ENCODE measurements at regions not wholly inside any gene's neighbourhood (a gene's known extent, or its start where the extent isn't known, plus 50 kb on each side); places are given as distances from the start of the nearest gene placed in this dataset.

DNA sequence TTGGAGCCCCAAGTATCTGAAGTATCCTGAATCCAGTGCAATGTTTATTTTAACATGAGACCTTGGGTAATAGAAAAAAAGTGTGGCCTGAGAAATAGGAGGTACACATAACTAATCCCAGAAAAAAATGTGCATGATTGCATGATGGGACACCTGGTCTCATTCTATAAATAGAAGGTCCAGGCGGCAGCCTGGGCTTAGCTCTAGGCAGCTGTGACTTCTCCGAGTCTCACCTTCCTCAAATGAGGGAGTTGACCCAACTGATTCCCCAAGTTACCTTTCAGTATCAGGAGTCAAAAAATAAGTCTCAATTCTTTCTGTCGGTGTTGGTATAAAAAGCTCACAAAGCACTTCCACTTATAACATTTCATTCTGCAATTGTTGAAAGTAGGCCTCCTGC lies 65.9 kb upstream of the CCDC190 start:
- DNase-seq (ENCODE audit: low spot score): no peak
- Histone ChIP-seq H2AK5ac (ENCODE audit: low read depth, low read length) (no peak overlapping the region), H3K23ac (ENCODE audit: low read depth, low read length, poor library complexity) (no peak overlapping the region), H3K4me2 (ENCODE audit: insufficient read depth, low read length, poor library complexity, severe bottlenecking) (no peak overlapping the region), H3K4ac (ENCODE audit: low read length) (no peak overlapping the region), H3K18ac (ENCODE audit: low read length) (no peak overlapping the region), H3K79me1 (ENCODE audit: low read depth, low read length) (no peaks in the 10 kb centered on the region), H3K9me3 (replicated peaks in 1 of 2; ENCODE audit: control insufficient read depth in 2 of 2, insufficient read depth in 1 of 2, low read depth in 1 of 2, low read length in 2 of 2) (no peaks in the 10 kb centered on the region), H3K9ac (ENCODE audit: low read depth, low read length, poor library complexity) (no peak overlapping the region), H4K8ac (ENCODE audit: low read depth, low read length) (no peak overlapping the region), H3K4me1 (ENCODE audit: control insufficient read depth in 2 of 2, insufficient read depth in 1 of 2, low read depth in 1 of 2, low read length in 2 of 2) (no peaks in the 10 kb centered on the region), H2BK12ac (ENCODE audit: low read length) (no peak overlapping the region), H2BK15ac (ENCODE audit: low read length) (no peak overlapping the region), H4K91ac (ENCODE audit: low read depth, low read length, poor library complexity) (no peak overlapping the region), H2AFZ (ENCODE audit: low read length) (no peak overlapping the region), H3K4me3 (ENCODE audit: low read length in 2 of 2) (no peak overlapping the region), H2BK5ac (ENCODE audit: low read length) (no peak overlapping the region), H3K14ac (ENCODE audit: low read length) (no peak overlapping the region), H2BK120ac (ENCODE audit: low read depth, low read length) (no peak overlapping the region), H3K36me3 (replicated peaks in 1 of 2; ENCODE audit: control insufficient read depth in 2 of 2, insufficient read depth in 2 of 2, low read length in 2 of 2) (no peaks in the 10 kb centered on the region), H3K27me3 (ENCODE audit: control insufficient read depth in 3 of 3, insufficient read depth in 3 of 3, low read depth in 1 of 3, low read length in 3 of 3) (no peaks in the 10 kb centered on the region), H3K27ac (replicated peaks; ENCODE audit: low read length) (no peak overlapping the region)
- WGBS, 2 donors (ENCODE audit: extremely low coverage in 2 of 2, insufficient read length in 2 of 2, insufficient replicate concordance in 1 of 2): no CpG with 5 or more reads among the region's 3 CpGs

GRCh38 chr1:162924179-162924578 lies 63.2 kb upstream of the CCDC190 start:
- Histone ChIP-seq H3K4me1 (ENCODE audit: control insufficient read depth in 2 of 2, insufficient read depth in 1 of 2, low read depth in 1 of 2, low read length in 2 of 2) (no peaks in the 10 kb centered on the region), H3K23ac (ENCODE audit: low read depth, low read length, poor library complexity) (no peak overlapping the region), H3K4me2 (ENCODE audit: insufficient read depth, low read length, poor library complexity, severe bottlenecking) (no peak overlapping the region), H4K91ac (ENCODE audit: low read depth, low read length, poor library complexity) (no peak overlapping the region), H2BK15ac (ENCODE audit: low read length) (no peak overlapping the region), H3K4me3 (ENCODE audit: low read length in 2 of 2) (no peak overlapping the region), H3K4ac (ENCODE audit: low read length) (no peak overlapping the region), H2AK5ac (ENCODE audit: low read depth, low read length) (no peak overlapping the region), H3K27me3 (ENCODE audit: control insufficient read depth in 3 of 3, insufficient read depth in 3 of 3, low read depth in 1 of 3, low read length in 3 of 3) (no peaks in the 10 kb centered on the region), H2BK12ac (ENCODE audit: low read length) (no peak overlapping the region), H3K36me3 (replicated peaks in 1 of 2; ENCODE audit: control insufficient read depth in 2 of 2, insufficient read depth in 2 of 2, low read length in 2 of 2) (no peaks in the 10 kb centered on the region), H3K27ac (replicated peaks; ENCODE audit: low read length) (no peak overlapping the region), H2BK120ac (ENCODE audit: low read depth, low read length) (no peak overlapping the region), H2AFZ (ENCODE audit: low read length) (no peak overlapping the region), H2BK5ac (ENCODE audit: low read length) (no peak overlapping the region), H3K9me3 (replicated peaks in 1 of 2; ENCODE audit: control insufficient read depth in 2 of 2, insufficient read depth in 1 of 2, low read depth in 1 of 2, low read length in 2 of 2) (no peaks in the 10 kb centered on the region), H3K18ac (ENCODE audit: low read length) (no peak overlapping the region), H4K8ac (ENCODE audit: low read depth, low read length) (no peak overlapping the region), H3K79me1 (ENCODE audit: low read depth, low read length) (no peaks in the 10 kb centered on the region), H3K14ac (ENCODE audit: low read length) (no peak overlapping the region), H3K9ac (ENCODE audit: low read depth, low read length, poor library complexity) (no peak overlapping the region)
- no peak for DNase-seq (ENCODE audit: low spot score)
- no CpG with 5 or more reads among the region's 2 CpGs for WGBS, 2 donors (ENCODE audit: extremely low coverage in 2 of 2, insufficient read length in 2 of 2, insufficient replicate concordance in 1 of 2)

- Histone ChIP-seq H3K14ac (ENCODE audit: low read length) (no peak overlapping the region), H2BK12ac (ENCODE audit: low read length) (no peak overlapping the region), H4K8ac (ENCODE audit: low read depth, low read length) (no peak overlapping the region), H3K36me3 (replicated peaks in 1 of 2; ENCODE audit: control insufficient read depth in 2 of 2, insufficient read depth in 2 of 2, low read length in 2 of 2) (no peaks in the 10 kb centered on the region), H3K79me1 (ENCODE audit: low read depth, low read length) (no peaks in the 10 kb centered on the region), H3K4ac (ENCODE audit: low read length) (no peak overlapping the region), H4K91ac (ENCODE audit: low read depth, low read length, poor library complexity) (no peak overlapping the region), H2AFZ (ENCODE audit: low read length) (no peak overlapping the region), H3K9ac (ENCODE audit: low read depth, low read length, poor library complexity) (no peak overlapping the region), H3K27me3 (ENCODE audit: control insufficient read depth in 3 of 3, insufficient read depth in 3 of 3, low read depth in 1 of 3, low read length in 3 of 3) (no peaks in the 10 kb centered on the region), H3K27ac (replicated peaks; ENCODE audit: low read length) (no peak overlapping the region), H2AK5ac (ENCODE audit: low read depth, low read length) (no peak overlapping the region), H2BK120ac (ENCODE audit: low read depth, low read length) (no peak overlapping the region), H3K23ac (ENCODE audit: low read depth, low read length, poor library complexity) (no peak overlapping the region), H3K18ac (ENCODE audit: low read length) (no peak overlapping the region), H3K4me3 (ENCODE audit: low read length in 2 of 2) (no peak overlapping the region), H2BK15ac (ENCODE audit: low read length) (no peak overlapping the region), H3K4me1 (ENCODE audit: control insufficient read depth in 2 of 2, insufficient read depth in 1 of 2, low read depth in 1 of 2, low read length in 2 of 2) (no peaks in the 10 kb centered on the region), H3K4me2 (ENCODE audit: insufficient read depth, low read length, poor library complexity, severe bottlenecking) (no peak overlapping the region), H3K9me3 (replicated peaks in 1 of 2; ENCODE audit: control insufficient read depth in 2 of 2, insufficient read depth in 1 of 2, low read depth in 1 of 2, low read length in 2 of 2) (peaks cover 0 to 1% of the 10 kb centered on the region in 2 donors), H2BK5ac (ENCODE audit: low read length) (no peak overlapping the region)
- no CpG with 5 or more reads among the region's 2 CpGs for WGBS, 2 donors (ENCODE audit: extremely low coverage in 2 of 2, insufficient read length in 2 of 2, insufficient replicate concordance in 1 of 2)
- DNase-seq (ENCODE audit: low spot score): no peak
Measured at GRCh38 chr1:162922201-162922600, 61.2 kb upstream of the CCDC190 start.

DNA sequence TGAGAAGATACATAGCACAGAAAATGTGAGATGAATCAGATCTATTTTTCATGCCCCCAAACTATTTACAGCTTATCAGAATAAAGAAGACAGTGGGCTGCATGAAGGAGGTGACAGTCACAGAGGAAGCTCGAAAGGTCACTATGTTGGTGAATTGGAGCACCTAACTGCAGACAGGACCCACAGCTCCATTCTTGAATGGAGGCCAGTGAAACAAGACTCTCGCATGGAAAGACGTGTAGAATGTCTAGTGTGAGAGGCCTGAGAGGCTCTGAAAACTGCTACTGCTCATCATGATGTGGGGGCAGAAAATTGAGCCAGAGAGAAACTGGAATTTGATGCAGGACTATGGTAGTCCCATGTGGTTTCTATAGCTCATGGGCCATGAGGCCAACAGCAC lies 60.3 kb upstream of the CCDC190 start:
- Histone ChIP-seq H4K91ac (ENCODE audit: low read depth, low read length, poor library complexity) (no peak overlapping the region), H3K27me3 (ENCODE audit: control insufficient read depth in 3 of 3, insufficient read depth in 3 of 3, low read depth in 1 of 3, low read length in 3 of 3) (no peaks in the 10 kb centered on the region), H2AK5ac (ENCODE audit: low read depth, low read length) (no peak overlapping the region), H3K79me1 (ENCODE audit: low read depth, low read length) (no peaks in the 10 kb centered on the region), H4K8ac (ENCODE audit: low read depth, low read length) (no peak overlapping the region), H3K9me3 (replicated peaks in 1 of 2; ENCODE audit: control insufficient read depth in 2 of 2, insufficient read depth in 1 of 2, low read depth in 1 of 2, low read length in 2 of 2) (peaks cover 0 to 2% of the 10 kb centered on the region in 2 donors), H3K4me1 (ENCODE audit: control insufficient read depth in 2 of 2, insufficient read depth in 1 of 2, low read depth in 1 of 2, low read length in 2 of 2) (no peaks in the 10 kb centered on the region), H3K4me3 (ENCODE audit: low read length in 2 of 2) (no peak overlapping the region), H3K4ac (ENCODE audit: low read length) (no peak overlapping the region), H3K18ac (ENCODE audit: low read length) (no peak overlapping the region), H3K27ac (replicated peaks; ENCODE audit: low read length) (no peak overlapping the region), H2BK120ac (ENCODE audit: low read depth, low read length) (no peak overlapping the region), H3K23ac (ENCODE audit: low read depth, low read length, poor library complexity) (no peak overlapping the region), H3K36me3 (replicated peaks in 1 of 2; ENCODE audit: control insufficient read depth in 2 of 2, insufficient read depth in 2 of 2, low read length in 2 of 2) (no peaks in the 10 kb centered on the region), H2BK5ac (ENCODE audit: low read length) (no peak overlapping the region), H2BK15ac (ENCODE audit: low read length) (no peak overlapping the region), H2AFZ (ENCODE audit: low read length) (no peak overlapping the region), H3K9ac (ENCODE audit: low read depth, low read length, poor library complexity) (no peak overlapping the region), H3K4me2 (ENCODE audit: insufficient read depth, low read length, poor library complexity, severe bottlenecking) (no peak overlapping the region), H2BK12ac (ENCODE audit: low read length) (no peak overlapping the region), H3K14ac (ENCODE audit: low read length) (no peak overlapping the region)
- WGBS, 2 donors (ENCODE audit: extremely low coverage in 2 of 2, insufficient read length in 2 of 2, insufficient replicate concordance in 1 of 2): no CpG with 5 or more reads among the region's 3 CpGs
- DNase-seq (ENCODE audit: low spot score): no peak
